HL-60 (cell line): ENCODE measurements at regions not wholly inside any gene's neighbourhood (a gene's known extent, or its start where the extent isn't known, plus 50 kb on each side); places are given as distances from the start of the nearest gene placed in this dataset.

Source experiments
- GABPA ChIP-seq: IDR thresholded peaks from 2 replicates; pipeline ENCODE4 v1.6.1; 2012; ENCODE audit warnings: low read depth
- POLR2AphosphoS5 ChIP-seq: IDR thresholded peaks from 2 replicates; pipeline ENCODE4 v1.6.1; 2012; ENCODE audit warnings: low read depth
- REST ChIP-seq: IDR thresholded peaks from 2 replicates; pipeline ENCODE4 v1.6.1; 2012; ENCODE audit warnings: low read depth; ENCODE audit not compliant: insufficient replicate concordance
- SPI1 ChIP-seq: IDR thresholded peaks from 2 replicates; pipeline ENCODE4 v1.6.1; 2012; ENCODE audit warnings: low read depth, mild to moderate bottlenecking, borderline replicate concordance
- TF ChIP-seq, protein P1 (sequence below): IDR thresholded peaks from one replicate; pipeline ENCODE4 v1.5.1; 2011; ENCODE audit warnings: low read length, control low read depth, inconsistent platforms; ENCODE audit not compliant: insufficient read depth

DNA sequence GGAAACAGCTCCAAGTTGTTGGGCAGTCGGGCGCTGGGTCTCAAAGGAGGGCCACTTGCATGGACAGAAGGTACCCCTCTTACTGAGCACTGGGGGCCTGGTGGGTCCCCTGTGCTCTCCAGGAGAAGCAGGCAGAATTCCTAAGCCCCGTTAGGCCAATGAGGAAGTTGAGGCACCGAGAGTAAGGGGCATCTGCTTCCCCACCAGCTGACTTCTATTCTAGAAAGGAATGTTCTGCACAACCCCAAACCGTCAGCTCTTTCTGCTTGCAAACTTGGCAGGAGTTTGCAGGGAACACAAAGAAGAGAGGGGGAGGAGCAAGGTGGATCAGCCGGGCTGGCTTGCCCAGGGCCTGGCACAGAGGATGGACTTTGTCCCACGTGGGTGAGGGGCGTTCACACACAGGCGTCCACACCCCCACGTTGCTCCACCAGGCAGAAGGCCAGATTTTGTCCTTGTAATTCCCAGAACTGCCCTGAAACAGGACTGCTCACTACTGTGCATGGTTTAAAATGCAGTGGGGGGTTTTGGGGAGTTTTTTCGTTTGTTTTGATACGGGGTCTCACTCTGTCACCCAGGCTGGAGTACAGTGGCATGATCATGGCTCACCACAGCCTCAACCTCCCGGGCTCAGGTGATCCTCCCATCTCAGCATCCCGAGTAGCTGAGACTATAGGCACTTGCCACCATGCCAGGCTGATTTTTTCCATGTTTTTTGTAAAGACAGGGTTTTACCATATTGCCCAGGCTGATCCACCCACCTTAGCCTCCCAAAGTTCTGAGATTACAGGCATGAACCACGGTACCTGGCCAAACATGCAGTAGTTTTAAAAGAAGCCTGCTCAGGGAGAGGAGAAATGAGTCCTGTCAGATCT, 93.3 kb downstream of the SNX5 start:
- TF ChIP-seq, protein P1, sequence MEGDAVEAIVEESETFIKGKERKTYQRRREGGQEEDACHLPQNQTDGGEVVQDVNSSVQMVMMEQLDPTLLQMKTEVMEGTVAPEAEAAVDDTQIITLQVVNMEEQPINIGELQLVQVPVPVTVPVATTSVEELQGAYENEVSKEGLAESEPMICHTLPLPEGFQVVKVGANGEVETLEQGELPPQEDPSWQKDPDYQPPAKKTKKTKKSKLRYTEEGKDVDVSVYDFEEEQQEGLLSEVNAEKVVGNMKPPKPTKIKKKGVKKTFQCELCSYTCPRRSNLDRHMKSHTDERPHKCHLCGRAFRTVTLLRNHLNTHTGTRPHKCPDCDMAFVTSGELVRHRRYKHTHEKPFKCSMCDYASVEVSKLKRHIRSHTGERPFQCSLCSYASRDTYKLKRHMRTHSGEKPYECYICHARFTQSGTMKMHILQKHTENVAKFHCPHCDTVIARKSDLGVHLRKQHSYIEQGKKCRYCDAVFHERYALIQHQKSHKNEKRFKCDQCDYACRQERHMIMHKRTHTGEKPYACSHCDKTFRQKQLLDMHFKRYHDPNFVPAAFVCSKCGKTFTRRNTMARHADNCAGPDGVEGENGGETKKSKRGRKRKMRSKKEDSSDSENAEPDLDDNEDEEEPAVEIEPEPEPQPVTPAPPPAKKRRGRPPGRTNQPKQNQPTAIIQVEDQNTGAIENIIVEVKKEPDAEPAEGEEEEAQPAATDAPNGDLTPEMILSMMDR = no peak
- TF ChIP-seq REST (no peak), POLR2AphosphoS5 (no peak), GABPA (no peak), SPI1 (no peak)
